Progenitor cell of endocrine pancreas (in vitro differentiated cells): ENCODE measurements at regions not wholly inside any gene's neighbourhood (a gene's known extent, or its start where the extent isn't known, plus 50 kb on each side); places are given as distances from the start of the nearest gene placed in this dataset.

ENCODE experiments used
- DNase-seq: peaks from one replicate; pipeline ENCODE4 v3.0.0; 2021; ENCODE audit warnings: low spot score; ENCODE audit not compliant: unreplicated experiment
- H3K27ac Mint-ChIP-seq: 2 replicates; pipeline ENCODE4 v1.8.0; 2021; ENCODE audit warnings: mild to moderate bottlenecking, moderate library complexity, mixed read lengths
- H3K27me3 Mint-ChIP-seq: 2 replicates; pipeline ENCODE4 v1.8.0; 2021; ENCODE audit warnings: mixed read lengths
- H3K36me3 Mint-ChIP-seq: 2 replicates; pipeline ENCODE4 v1.8.0; 2022; ENCODE audit warnings: mixed read lengths; ENCODE audit not compliant: insufficient read depth
- H3K4me1 Mint-ChIP-seq: 2 replicates; pipeline ENCODE4 v1.8.0; 2021; ENCODE audit warnings: low read depth, mixed read lengths
- H3K4me3 Mint-ChIP-seq: 2 replicates; pipeline ENCODE4 v1.8.0; 2021; ENCODE audit warnings: low read depth, mild to moderate bottlenecking, moderate library complexity, mixed read lengths
- H3K9me3 Mint-ChIP-seq: 2 replicates; pipeline ENCODE4 v1.8.0; 2021; ENCODE audit warnings: low read depth, mixed read lengths
- TF ChIP-seq, protein P1 (sequence below): fragments of 200-600 bp; sonication (generic); IDR thresholded peaks from one replicate; pipeline ENCODE4 v1.5.0; 2021; ENCODE audit warnings: antibody characterized with exemption, mild to moderate bottlenecking; ENCODE audit not compliant: unreplicated experiment

DNA sequence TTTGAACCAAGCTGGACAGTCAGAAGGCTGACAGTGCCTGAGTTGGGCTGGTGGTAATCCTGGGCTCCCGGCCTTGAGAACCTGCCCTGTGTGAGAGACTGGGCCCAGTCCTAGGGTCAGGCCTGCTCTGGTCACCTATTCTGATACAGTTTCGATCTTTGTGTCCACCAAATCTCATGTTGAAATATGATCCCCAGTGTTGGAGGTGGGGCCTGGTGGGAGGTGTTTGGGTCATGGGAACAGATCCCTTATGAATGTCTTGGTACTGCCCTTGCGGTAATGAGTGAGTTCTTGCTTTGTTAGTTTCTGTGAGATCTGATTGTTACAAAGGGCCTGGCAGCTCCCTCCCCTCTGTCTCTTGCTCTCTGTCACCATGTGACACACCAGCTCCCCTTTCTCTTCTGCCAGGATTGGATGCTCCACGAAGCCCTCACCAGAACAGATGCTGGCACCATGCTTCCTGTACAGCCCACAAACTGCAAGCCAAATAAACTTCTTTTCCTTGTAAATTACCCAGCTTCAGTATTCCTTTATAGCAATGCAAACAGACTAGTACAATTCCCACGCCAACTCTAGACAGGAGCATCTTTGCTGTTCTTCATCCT lies 111.8 kb upstream of the ZNF438 start:
- H3K9me3 Mint-ChIP-seq, result no peaks in the 10 kb centered on the region
- peaks cover 7% of the 10 kb centered on the region for H3K4me1 Mint-ChIP-seq
- no peaks in the 10 kb centered on the region for H3K36me3 Mint-ChIP-seq
- DNase-seq, result no peak
- H3K27ac Mint-ChIP-seq, result no peak overlapping the region
- no peaks in the 10 kb centered on the region for H3K27me3 Mint-ChIP-seq
- TF ChIP-seq, protein P1, sequence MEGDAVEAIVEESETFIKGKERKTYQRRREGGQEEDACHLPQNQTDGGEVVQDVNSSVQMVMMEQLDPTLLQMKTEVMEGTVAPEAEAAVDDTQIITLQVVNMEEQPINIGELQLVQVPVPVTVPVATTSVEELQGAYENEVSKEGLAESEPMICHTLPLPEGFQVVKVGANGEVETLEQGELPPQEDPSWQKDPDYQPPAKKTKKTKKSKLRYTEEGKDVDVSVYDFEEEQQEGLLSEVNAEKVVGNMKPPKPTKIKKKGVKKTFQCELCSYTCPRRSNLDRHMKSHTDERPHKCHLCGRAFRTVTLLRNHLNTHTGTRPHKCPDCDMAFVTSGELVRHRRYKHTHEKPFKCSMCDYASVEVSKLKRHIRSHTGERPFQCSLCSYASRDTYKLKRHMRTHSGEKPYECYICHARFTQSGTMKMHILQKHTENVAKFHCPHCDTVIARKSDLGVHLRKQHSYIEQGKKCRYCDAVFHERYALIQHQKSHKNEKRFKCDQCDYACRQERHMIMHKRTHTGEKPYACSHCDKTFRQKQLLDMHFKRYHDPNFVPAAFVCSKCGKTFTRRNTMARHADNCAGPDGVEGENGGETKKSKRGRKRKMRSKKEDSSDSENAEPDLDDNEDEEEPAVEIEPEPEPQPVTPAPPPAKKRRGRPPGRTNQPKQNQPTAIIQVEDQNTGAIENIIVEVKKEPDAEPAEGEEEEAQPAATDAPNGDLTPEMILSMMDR, result no peak
- H3K4me3 Mint-ChIP-seq, result no peak overlapping the region

DNA sequence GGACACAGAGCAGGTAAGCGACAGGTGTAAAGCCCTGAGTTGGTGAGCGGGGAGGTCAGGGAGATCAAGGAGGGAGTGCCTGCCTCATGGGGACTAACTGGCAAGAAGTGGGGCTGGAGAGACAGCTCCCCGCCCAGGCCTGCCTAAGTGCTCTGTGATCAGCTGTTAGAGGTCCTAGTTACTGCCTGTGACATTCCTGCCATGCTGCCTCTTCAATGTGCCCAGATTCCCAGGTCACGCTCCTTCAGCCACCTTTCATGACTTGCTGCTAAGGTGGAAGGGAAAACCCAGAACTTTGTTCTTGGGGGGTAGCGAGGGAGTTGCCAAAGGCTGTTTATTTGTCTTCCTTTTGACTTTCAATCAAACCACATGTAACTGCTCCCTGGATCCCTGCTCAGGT lies 114.3 kb upstream of the ZNF438 start:
- Mint-ChIP-seq H3K9me3 (no peaks in the 10 kb centered on the region), H3K27me3 (no peaks in the 10 kb centered on the region), H3K4me3 (no peak overlapping the region), H3K4me1 (peaks cover 7% of the 10 kb centered on the region), H3K36me3 (no peaks in the 10 kb centered on the region), H3K27ac (no peak overlapping the region)
- no peak for DNase-seq
- TF ChIP-seq, protein P1, result no peak

DNA sequence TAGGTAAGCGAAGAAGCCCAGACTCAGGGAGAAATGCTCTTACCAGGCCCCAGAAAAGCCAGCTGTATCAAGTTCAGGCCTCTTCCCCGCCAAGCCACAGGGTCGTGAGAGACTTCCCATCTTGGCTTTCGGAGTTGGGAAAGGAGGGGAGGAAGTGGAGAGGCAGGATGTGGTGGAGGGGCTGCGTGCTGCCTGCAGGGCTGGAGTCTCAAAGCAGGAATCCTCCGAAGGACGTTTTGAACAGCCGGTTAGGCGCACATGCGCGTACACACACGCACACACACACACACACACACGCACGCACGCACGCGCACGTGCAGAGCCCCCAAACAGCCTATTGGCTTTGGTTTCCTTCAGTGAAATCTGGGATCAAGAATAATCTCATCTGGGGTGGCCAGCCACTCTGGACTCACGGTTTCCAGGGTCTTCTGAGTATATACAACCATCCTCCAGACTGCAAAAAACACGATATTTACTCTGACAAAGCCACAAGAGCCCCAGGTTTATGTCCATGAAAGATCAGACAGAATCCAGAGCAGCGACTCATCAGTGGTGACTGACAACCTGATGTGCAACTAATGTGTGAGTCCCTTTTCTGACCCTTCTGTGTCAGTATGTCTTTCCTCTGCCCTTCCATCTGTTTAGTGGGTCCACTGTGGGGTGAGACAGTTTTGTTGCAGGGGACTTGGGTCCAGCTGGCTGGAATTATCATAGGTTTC lies 115.0 kb upstream of the ZNF438 start:
- TF ChIP-seq, protein P1, result no peak
- no peaks in the 10 kb centered on the region for H3K9me3 Mint-ChIP-seq
- peaks cover 7% of the 10 kb centered on the region for H3K4me1 Mint-ChIP-seq
- H3K27me3 Mint-ChIP-seq, result no peaks in the 10 kb centered on the region
- DNase-seq, result no peak
- no peak overlapping the region for H3K27ac Mint-ChIP-seq
- H3K4me3 Mint-ChIP-seq, result no peak overlapping the region
- H3K36me3 Mint-ChIP-seq, result no peaks in the 10 kb centered on the region

DNA sequence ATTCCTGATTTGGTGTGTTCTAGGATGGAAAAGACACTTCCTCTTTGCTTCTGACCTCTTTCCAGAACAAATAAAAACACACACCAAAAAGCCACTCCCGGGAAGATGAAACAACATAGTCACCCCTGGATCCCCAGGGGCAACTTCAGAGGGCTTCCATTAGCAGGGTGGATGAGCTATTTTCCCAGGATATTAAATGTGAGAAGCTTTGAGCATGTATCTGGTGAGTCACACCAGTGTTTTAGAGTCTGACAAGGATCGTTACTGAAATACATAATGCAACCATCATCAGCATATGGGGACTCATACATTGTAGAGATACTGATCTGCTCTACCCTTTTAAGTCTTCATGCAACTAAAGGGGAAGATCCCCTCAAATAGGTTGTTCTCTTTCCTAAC lies 115.5 kb upstream of the ZNF438 start:
- H3K27ac Mint-ChIP-seq, result no peak overlapping the region
- H3K27me3 Mint-ChIP-seq, result no peaks in the 10 kb centered on the region
- H3K4me3 Mint-ChIP-seq, result no peak overlapping the region
- peaks cover 7% of the 10 kb centered on the region for H3K4me1 Mint-ChIP-seq
- no peaks in the 10 kb centered on the region for H3K9me3 Mint-ChIP-seq
- TF ChIP-seq, protein P1, result no peak
- no peaks in the 10 kb centered on the region for H3K36me3 Mint-ChIP-seq
- no peak for DNase-seq

DNA sequence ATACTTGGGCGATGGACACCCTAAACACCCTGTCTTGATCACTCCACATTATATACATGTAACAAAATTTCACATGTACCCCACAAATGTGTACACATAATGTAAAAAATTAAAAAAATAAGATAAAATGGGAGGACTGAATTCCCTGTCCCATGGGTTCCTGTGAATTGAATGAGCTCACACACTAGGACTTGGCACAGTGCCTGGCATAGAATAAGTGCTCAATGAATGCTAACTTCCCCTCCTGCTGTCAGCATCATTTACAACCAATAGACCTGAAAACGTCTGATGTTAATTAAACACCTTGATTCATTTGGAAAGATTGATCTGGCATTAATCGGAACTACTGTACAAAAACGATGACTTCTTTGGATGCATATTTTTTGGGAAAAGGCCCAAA lies 117.3 kb upstream of the ZNF438 start:
- H3K4me3 Mint-ChIP-seq, result no peak overlapping the region
- H3K4me1 Mint-ChIP-seq, result no peaks in the 10 kb centered on the region
- DNase-seq, result no peak
- H3K36me3 Mint-ChIP-seq, result no peaks in the 10 kb centered on the region
- H3K27ac Mint-ChIP-seq, result no peak overlapping the region
- TF ChIP-seq, protein P1, result no peak
- no peaks in the 10 kb centered on the region for H3K9me3 Mint-ChIP-seq
- H3K27me3 Mint-ChIP-seq, result no peaks in the 10 kb centered on the region
